ENCODE measurements at regions not wholly inside any gene's neighbourhood (a gene's known extent, or its start where the extent isn't known, plus 50 kb on each side); places are given as distances from the start of the nearest gene placed in this dataset.

- no peaks in the 10 kb centered on the region for H3K27me3 ChIP-seq (ENCODE audit: insufficient read depth, poor library complexity, severe bottlenecking)
- TF ChIP-seq CTCF (IDR thresholded peaks at IDR 0.05; ENCODE audit: poor library complexity, severe bottlenecking): no peak
- no peaks in the 10 kb centered on the region for H3K36me3 ChIP-seq (ENCODE audit: low read depth)
- H3K27ac ChIP-seq (ENCODE audit: poor library complexity, severe bottlenecking): no peak overlapping the region
- H3K9me3 ChIP-seq (ENCODE audit: severe bottlenecking): no peaks in the 10 kb centered on the region
- H3K4me3 ChIP-seq (ENCODE audit: severe bottlenecking): no peak overlapping the region
- DNase-seq (ENCODE audit: low spot score) (peak; percentile 46), ATAC-seq (ENCODE audit: low read depth) (no peak)
- H3K4me1 ChIP-seq (ENCODE audit: insufficient read depth, poor library complexity, severe bottlenecking): no peaks in the 10 kb centered on the region
Measured at GRCh38 chr15:70355275-70355795, 257.6 kb upstream of the TLE3 start.

GRCh38 chr15:70354346-70354905 is 256.7 kb upstream of the TLE3 start:
- Histone ChIP-seq H3K4me1 (ENCODE audit: insufficient read depth, poor library complexity, severe bottlenecking) (peaks cover 1% of the 10 kb centered on the region), H3K27ac (ENCODE audit: poor library complexity, severe bottlenecking) (no peak overlapping the region), H3K4me3 (ENCODE audit: severe bottlenecking) (no peak overlapping the region), H3K36me3 (ENCODE audit: low read depth) (no peaks in the 10 kb centered on the region), H3K27me3 (ENCODE audit: insufficient read depth, poor library complexity, severe bottlenecking) (no peaks in the 10 kb centered on the region), H3K9me3 (ENCODE audit: severe bottlenecking) (no peaks in the 10 kb centered on the region)
- TF ChIP-seq CTCF (IDR thresholded peaks at IDR 0.05; ENCODE audit: poor library complexity, severe bottlenecking): no peak
- ATAC-seq (ENCODE audit: low read depth): no peak
- peak; percentile 59 for DNase-seq (ENCODE audit: low spot score)

GRCh38 chr15:70353606-70354345 is 256.1 kb upstream of the TLE3 start:
- Histone ChIP-seq H3K4me1 (ENCODE audit: insufficient read depth, poor library complexity, severe bottlenecking) (peaks cover 8% of the 10 kb centered on the region), H3K27ac (ENCODE audit: poor library complexity, severe bottlenecking) (no peak overlapping the region), H3K27me3 (ENCODE audit: insufficient read depth, poor library complexity, severe bottlenecking) (no peaks in the 10 kb centered on the region), H3K36me3 (ENCODE audit: low read depth) (no peaks in the 10 kb centered on the region), H3K4me3 (ENCODE audit: severe bottlenecking) (no peak overlapping the region), H3K9me3 (ENCODE audit: severe bottlenecking) (no peaks in the 10 kb centered on the region)
- TF ChIP-seq CTCF (IDR thresholded peaks at IDR 0.05; ENCODE audit: poor library complexity, severe bottlenecking): no peak
- peak; percentile 56 for DNase-seq (ENCODE audit: low spot score)
- ATAC-seq (ENCODE audit: low read depth): no peak

GRCh38 chr15:70351941-70352774 is 254.4 kb upstream of the TLE3 start:
- Histone ChIP-seq H3K36me3 (ENCODE audit: low read depth) (no peaks in the 10 kb centered on the region), H3K4me1 (ENCODE audit: insufficient read depth, poor library complexity, severe bottlenecking) (peaks cover 10% of the 10 kb centered on the region), H3K9me3 (ENCODE audit: severe bottlenecking) (no peaks in the 10 kb centered on the region), H3K27ac (ENCODE audit: poor library complexity, severe bottlenecking) (no peak overlapping the region), H3K4me3 (ENCODE audit: severe bottlenecking) (no peak overlapping the region), H3K27me3 (ENCODE audit: insufficient read depth, poor library complexity, severe bottlenecking) (no peaks in the 10 kb centered on the region)
- DNase-seq (ENCODE audit: low spot score) (peak; percentile 38), ATAC-seq (ENCODE audit: low read depth) (no peak)
- TF ChIP-seq CTCF (IDR thresholded peaks at IDR 0.05; ENCODE audit: poor library complexity, severe bottlenecking): no peak
